Posterior cingulate gyrus (tissue), 11 donors: ENCODE measurements at regions not wholly inside any gene's neighbourhood (a gene's known extent, or its start where the extent isn't known, plus 50 kb on each side); places are given as distances from the start of the nearest gene placed in this dataset.

ENCODE experiments used
- DNase-seq, 10 donors: peaks; one replicate each; pipeline versions ENCODE4 v3.0.0 to v3.0.0-alpha.2; 2020 to 2021; ENCODE audit warnings: mixed read lengths in 3 of 10
- intact Hi-C: fragments of 100-400 bp; cut with DNase I; formaldehyde crosslinking; loops from one replicate; pipeline ENCODE4 v1.15.1; 2023

- intact Hi-C loops: no loop called here
Observed at GRCh38 chr18:65941482-65941881, 190.7 kb downstream of the CDH7 start.

More at GRCh38 chr18:65941482-65941881, 190.7 kb downstream of the CDH7 start:
- DNase-seq: no peak
